ENCODE measurements at regions not wholly inside any gene's neighbourhood (a gene's known extent, or its start where the extent isn't known, plus 50 kb on each side); places are given as distances from the start of the nearest gene placed in this dataset.

- Histone ChIP-seq H3K27ac (ENCODE audit: extremely low read depth, low read depth, low read length) (no peak overlapping the region), H3K4me1 (ENCODE audit: control insufficient read depth, insufficient read depth, low read length) (no peaks in the 10 kb centered on the region), H3K36me3 (ENCODE audit: control insufficient read depth in 2 of 2, insufficient read depth in 1 of 2, low read length in 2 of 2) (no peaks in the 10 kb centered on the region), H3K9me3 (ENCODE audit: control insufficient read depth, insufficient read depth, low read depth, low read length) (no peaks in the 10 kb centered on the region), H3K4me3 (ENCODE audit: low read depth, low read length) (no peak overlapping the region)
- ChIA-PET CTCF (interaction anchor here (3.4 kb wide), 1 partner anchor 9 kb away, joined by 12 read pairs; no protein-coding TSS in a partner anchor), POLR2A (no interaction called here)
- no peak for TF ChIP-seq ZNF558 (tag by site-specific recombination; IDR thresholded peaks at IDR 0.05)
- TF ChIP-seq ZNF324 (tag by site-specific recombination; IDR thresholded peaks at IDR 0.05), result no peak
- TF ChIP-seq ZSCAN5A (tag by site-specific recombination; IDR thresholded peaks at IDR 0.05), result no peak
- no peak for TF ChIP-seq ZBTB26 (tag by site-specific recombination; optimal IDR thresholded peaks at IDR 0.05)
- no peak for TF ChIP-seq ZBTB8A (tag by site-specific recombination; IDR thresholded peaks at IDR 0.05)
- TF ChIP-seq ZNF785 (tag by site-specific recombination; IDR thresholded peaks at IDR 0.05), result no peak
- TF ChIP-seq PATZ1 (tag by site-specific recombination; IDR thresholded peaks at IDR 0.05), result no peak
- TF ChIP-seq SP2 (tag by site-specific recombination; IDR thresholded peaks at IDR 0.05), result no peak
Observed at GRCh38 chr21:38678827-38679226, 126.9 kb upstream of the ETS2 start.

- no peaks in the 10 kb centered on the region for H3K36me3 ChIP-seq (ENCODE audit: control insufficient read depth in 2 of 2, insufficient read depth in 1 of 2, low read length in 2 of 2)
- ChIA-PET CTCF (interaction anchor here (1.1 to 3.4 kb wide), 2 partner anchors 10 to 33 kb away, joined by 3 to 12 read pairs; no protein-coding TSS in a partner anchor), POLR2A (no interaction called here)
- TF ChIP-seq ZNF112 (tag by site-specific recombination; IDR thresholded peaks at IDR 0.05), result no peak
- peak; percentile 40; the same call in 1 of the 2 replicates for TF ChIP-seq EGR2 (tag by site-specific recombination; IDR thresholded peaks at IDR 0.05; ENCODE audit: low read depth)
- TF ChIP-seq YY2 (tag by site-specific recombination; IDR thresholded peaks at IDR 0.05), result no peak
- TF ChIP-seq ZFHX2 (tag by site-specific recombination; conservative IDR thresholded peaks at IDR 0.05), result peak; percentile 19; the same call in 1 of the 2 replicates
- TF ChIP-seq OSR2 (tag by site-specific recombination; IDR thresholded peaks at IDR 0.05), result no peak
- no peak overlapping the region for H3K27ac ChIP-seq (ENCODE audit: extremely low read depth, low read depth, low read length)
- H3K9me3 ChIP-seq (ENCODE audit: control insufficient read depth, insufficient read depth, low read depth, low read length), result no peaks in the 10 kb centered on the region
- no peak overlapping the region for H3K4me3 ChIP-seq (ENCODE audit: low read depth, low read length)
- no peaks in the 10 kb centered on the region for H3K4me1 ChIP-seq (ENCODE audit: control insufficient read depth, insufficient read depth, low read length)
Observed at GRCh38 chr21:38679534-38679933, 126.2 kb upstream of the ETS2 start.

GRCh38 chr21:38680401-38680800, 125.3 kb upstream of the ETS2 start:
- Histone ChIP-seq H3K36me3 (ENCODE audit: control insufficient read depth in 2 of 2, insufficient read depth in 1 of 2, low read length in 2 of 2) (no peaks in the 10 kb centered on the region), H3K4me1 (ENCODE audit: control insufficient read depth, insufficient read depth, low read length) (no peaks in the 10 kb centered on the region), H3K9me3 (ENCODE audit: control insufficient read depth, insufficient read depth, low read depth, low read length) (no peaks in the 10 kb centered on the region), H3K4me3 (ENCODE audit: low read depth, low read length) (no peak overlapping the region), H3K27ac (ENCODE audit: extremely low read depth, low read depth, low read length) (no peak overlapping the region)
- ChIA-PET CTCF (interaction anchor here (1.1 to 3.4 kb wide), 2 partner anchors 11 to 32 kb away, joined by 3 to 12 read pairs; no protein-coding TSS in a partner anchor), POLR2A (no interaction called here)
- peak; percentile 47; the same call in 1 of the 2 replicates for TF ChIP-seq ZNF692 (tag by site-specific recombination; IDR thresholded peaks at IDR 0.05)
- TF ChIP-seq ZNF501 (tag by site-specific recombination; IDR thresholded peaks at IDR 0.05), result no peak
- no peak for TF ChIP-seq ZNF16 (tag by site-specific recombination; IDR thresholded peaks at IDR 0.05; ENCODE audit: low read depth)
- TF ChIP-seq ATF2 (tag by site-specific recombination; IDR thresholded peaks at IDR 0.05; ENCODE audit: low read depth), result peak; percentile 42; the same call in 1 of the 2 replicates
- TF ChIP-seq CTCF (tag by site-specific recombination; IDR thresholded peaks at IDR 0.05), result no peak
- no peak for TF ChIP-seq KLF1 (tag by site-specific recombination; IDR thresholded peaks at IDR 0.05)
- TF ChIP-seq TRIM28 (IDR thresholded peaks at IDR 0.05; ENCODE audit: borderline replicate concordance, low read length), result no peak
